PC-3 (cell line): ENCODE measurements at regions not wholly inside any gene's neighbourhood (a gene's known extent, or its start where the extent isn't known, plus 50 kb on each side); places are given as distances from the start of the nearest gene placed in this dataset.

Source experiments
- ATAC-seq: fragments of 200-7000 bp; cut with Tn5 transposase; 2 replicates; pipeline ENCODE4 v1.9.1; 2020; ENCODE audit warnings: mild to moderate bottlenecking, moderate library complexity
- BruUV-seq: library from RNA; stranded (reverse); fragments of 400-500 nt; replicated peaks from 2 replicates; lab custom pipeline; 2021; lab: Mats Ljungman, UMichigan
- CTCF ChIA-PET: fragments of 300-600 bp; sonication (Branson Sonifier 250); formaldehyde crosslinking; loops from one replicate; lab custom pipeline; 2022; ENCODE audit warnings: antibody characterized with exemption; lab: Charles Lee
- POLR2A ChIA-PET: fragments of 300-600 bp; sonication (Branson Sonifier 250); formaldehyde crosslinking; loops from one replicate; lab custom pipeline; 2022; ENCODE audit warnings: antibody characterized with exemption; ENCODE audit not compliant: unreplicated experiment; lab: Charles Lee
- DNase-seq: peaks from one replicate; pipeline ENCODE4 v3.0.0-alpha.2; 2015
- H2AFZ ChIP-seq: fragments of 300-600 bp; sonication (generic); 2 replicates; pipeline ENCODE4 v1.6.0; 2016; ENCODE audit warnings: antibody characterized with exemption, low read length
- H3F3A ChIP-seq: fragments of 300-600 bp; sonication (generic); one replicate; pipeline ENCODE4 v1.6.0; 2017; ENCODE audit warnings: antibody characterized with exemption, low read length, control low read depth, mild to moderate bottlenecking; ENCODE audit not compliant: unreplicated experiment
- H3K27ac ChIP-seq: fragments of 300-600 bp; sonication (generic); 2 replicates; pipeline ENCODE4 v1.5.1; 2016; ENCODE audit warnings: mild to moderate bottlenecking, low read length
- H3K27me3 ChIP-seq: fragments of 300-600 bp; sonication (generic); 2 replicates; pipeline ENCODE4 v1.6.1; 2016; ENCODE audit warnings: low read length, mixed read lengths
- H3K36me3 ChIP-seq: fragments of 300-600 bp; sonication (generic); 2 replicates; pipeline ENCODE4 v1.6.1; 2016; ENCODE audit warnings: low read depth, mixed run types, low read length, mixed read lengths
- H3K4me1 ChIP-seq: fragments of 300-600 bp; sonication (generic); 2 replicates; pipeline ENCODE4 v1.5.1; 2016; ENCODE audit warnings: low read length; ENCODE audit not compliant: insufficient read depth
- H3K4me2 ChIP-seq: fragments of 300-600 bp; sonication (generic); 2 replicates; pipeline ENCODE4 v1.6.0; 2016; ENCODE audit warnings: low read length
- H3K4me3 ChIP-seq: fragments of 300-600 bp; sonication (generic); 2 replicates; pipeline ENCODE4 v1.5.1; 2016; ENCODE audit warnings: mild to moderate bottlenecking, low read length, mixed read lengths
- H3K79me2 ChIP-seq: fragments of 300-600 bp; sonication (generic); 2 replicates; pipeline ENCODE4 v1.6.1; 2017; ENCODE audit warnings: low read length, mixed read lengths
- H3K9ac ChIP-seq: fragments of 300-600 bp; sonication (generic); 2 replicates; pipeline ENCODE4 v1.6.0; 2016; ENCODE audit warnings: mild to moderate bottlenecking, low read length
- H3K9me2 ChIP-seq: fragments of 300-600 bp; sonication (generic); replicated peaks from 2 replicates; pipeline ENCODE4 v1.6.1; 2016; ENCODE audit warnings: mixed run types, low read length, mixed read lengths
- H3K9me3 ChIP-seq: fragments of 300-600 bp; sonication (generic); 2 replicates; pipeline ENCODE4 v1.6.1; 2016; ENCODE audit warnings: low read length, mixed read lengths
- H4K20me1 ChIP-seq: fragments of 300-600 bp; sonication (generic); 2 replicates; pipeline ENCODE4 v1.6.1; 2016; ENCODE audit warnings: low read length, mixed read lengths
- EZH2 ChIP-seq: fragments of 300-600 bp; sonication (generic); IDR thresholded peaks from one replicate; pipeline ENCODE4 v1.6.1; 2017; ENCODE audit warnings: antibody characterized with exemption, mild to moderate bottlenecking, low read length; ENCODE audit not compliant: unreplicated experiment
- EZH2phosphoT487 ChIP-seq: fragments of 300-600 bp; sonication (generic); IDR thresholded peaks from 2 replicates; pipeline ENCODE4 v1.6.1; 2018; ENCODE audit warnings: mild to moderate bottlenecking, antibody characterized with exemption, low read length, borderline replicate concordance
- intact Hi-C: fragments of 100-400 bp; cut with micrococcal nuclease; formaldehyde crosslinking; loops from 2 replicates; pipeline ENCODE4 v1.9.0; 2023
- TF ChIP-seq, protein P1 (sequence below): fragments of 300-600 bp; sonication (generic); conservative IDR thresholded peaks from 2 replicates; pipeline ENCODE4 v1.5.1; 2017; ENCODE audit warnings: antibody characterized with exemption, low read depth, mild to moderate bottlenecking, low read length

DNA sequence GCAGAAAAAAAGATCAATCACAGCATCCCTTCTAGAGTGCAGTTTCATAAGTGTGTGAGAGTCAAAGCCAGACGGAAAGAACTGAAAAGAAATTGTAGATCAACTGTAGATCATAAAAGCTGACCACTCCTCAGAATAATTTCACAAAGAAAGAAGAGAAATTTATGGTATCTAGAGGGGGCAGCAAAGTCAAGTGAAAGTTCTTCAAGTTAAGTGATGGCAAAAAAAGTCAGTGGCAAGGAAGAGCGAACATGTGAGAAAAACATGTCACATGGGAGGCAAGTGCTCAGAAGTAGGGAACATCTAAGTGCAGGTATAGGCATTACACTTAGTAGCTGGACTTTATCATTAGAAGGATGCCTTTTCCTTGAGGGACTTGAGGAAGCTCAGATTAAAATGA lies 245.1 kb upstream of the ISL1 start:
- DNase-seq (no peak), ATAC-seq (no peak)
- CTCF ChIA-PET: no interaction called here
- no peak overlapping the region for H3K27ac ChIP-seq
- no peak overlapping the region for H2AFZ ChIP-seq
- no peaks in the 10 kb centered on the region for H3K27me3 ChIP-seq
- H3K9me2 ChIP-seq: no peaks in the 10 kb centered on the region
- H3K4me1 ChIP-seq: no peaks in the 10 kb centered on the region
- H3K9me3 ChIP-seq: no peaks in the 10 kb centered on the region
- no peaks in the 10 kb centered on the region for H3K79me2 ChIP-seq
- BruUV-seq: no TSS peak
- POLR2A ChIA-PET: no interaction called here
- H3F3A ChIP-seq: no peaks in the 10 kb centered on the region
- H3K9ac ChIP-seq: no peak overlapping the region
- TF ChIP-seq, protein P1, sequence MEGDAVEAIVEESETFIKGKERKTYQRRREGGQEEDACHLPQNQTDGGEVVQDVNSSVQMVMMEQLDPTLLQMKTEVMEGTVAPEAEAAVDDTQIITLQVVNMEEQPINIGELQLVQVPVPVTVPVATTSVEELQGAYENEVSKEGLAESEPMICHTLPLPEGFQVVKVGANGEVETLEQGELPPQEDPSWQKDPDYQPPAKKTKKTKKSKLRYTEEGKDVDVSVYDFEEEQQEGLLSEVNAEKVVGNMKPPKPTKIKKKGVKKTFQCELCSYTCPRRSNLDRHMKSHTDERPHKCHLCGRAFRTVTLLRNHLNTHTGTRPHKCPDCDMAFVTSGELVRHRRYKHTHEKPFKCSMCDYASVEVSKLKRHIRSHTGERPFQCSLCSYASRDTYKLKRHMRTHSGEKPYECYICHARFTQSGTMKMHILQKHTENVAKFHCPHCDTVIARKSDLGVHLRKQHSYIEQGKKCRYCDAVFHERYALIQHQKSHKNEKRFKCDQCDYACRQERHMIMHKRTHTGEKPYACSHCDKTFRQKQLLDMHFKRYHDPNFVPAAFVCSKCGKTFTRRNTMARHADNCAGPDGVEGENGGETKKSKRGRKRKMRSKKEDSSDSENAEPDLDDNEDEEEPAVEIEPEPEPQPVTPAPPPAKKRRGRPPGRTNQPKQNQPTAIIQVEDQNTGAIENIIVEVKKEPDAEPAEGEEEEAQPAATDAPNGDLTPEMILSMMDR: no peak
- TF ChIP-seq EZH2: no peak
- no peak for TF ChIP-seq EZH2phosphoT487
- no peak overlapping the region for H3K4me2 ChIP-seq
- no peak overlapping the region for H3K4me3 ChIP-seq
- no peaks in the 10 kb centered on the region for H3K36me3 ChIP-seq
- intact Hi-C loops: no loop called here
- no peaks in the 10 kb centered on the region for H4K20me1 ChIP-seq

GRCh38 chr5:51148437-51148836 lies 234.8 kb upstream of the ISL1 start:
- POLR2A ChIA-PET: no interaction called here
- CTCF ChIA-PET: no interaction called here

DNA sequence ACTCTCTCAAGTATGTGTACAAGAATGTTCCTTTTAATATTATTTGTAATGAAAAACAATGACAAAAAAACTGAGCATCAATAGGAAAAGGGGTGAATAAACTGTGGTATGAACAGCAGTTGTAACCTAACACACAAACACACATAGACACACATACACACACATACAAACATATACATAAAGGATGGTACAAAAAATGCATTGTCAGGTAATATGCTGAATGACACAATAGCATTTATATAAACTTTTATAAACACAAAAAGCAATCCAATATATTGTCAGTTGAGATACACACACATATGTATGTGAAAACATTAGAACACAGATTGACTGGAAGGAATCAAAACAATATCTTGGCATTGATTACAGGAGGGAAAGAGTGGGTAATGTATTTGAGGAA lies 227.0 kb upstream of the ISL1 start:
- H3K9me2 ChIP-seq: no peaks in the 10 kb centered on the region
- CTCF ChIA-PET: no interaction called here
- no peak for DNase-seq
- H3F3A ChIP-seq: no peaks in the 10 kb centered on the region
- no peaks in the 10 kb centered on the region for H3K9me3 ChIP-seq
- TF ChIP-seq, protein P1: no peak
- no peak for TF ChIP-seq EZH2
- no peaks in the 10 kb centered on the region for H3K79me2 ChIP-seq
- no peaks in the 10 kb centered on the region for H3K4me1 ChIP-seq
- POLR2A ChIA-PET: no interaction called here
- no peak overlapping the region for H3K27ac ChIP-seq
- H3K27me3 ChIP-seq: no peaks in the 10 kb centered on the region
- H2AFZ ChIP-seq: no peak overlapping the region
- no peaks in the 10 kb centered on the region for H3K36me3 ChIP-seq
- intact Hi-C loops: no loop called here
- no peaks in the 10 kb centered on the region for H4K20me1 ChIP-seq
- no peak overlapping the region for H3K4me3 ChIP-seq
- ATAC-seq: no peak
- no peak overlapping the region for H3K4me2 ChIP-seq
- no peak overlapping the region for H3K9ac ChIP-seq
- BruUV-seq: no TSS peak

More at GRCh38 chr5:51148437-51148836, 234.8 kb upstream of the ISL1 start:
- intact Hi-C loops: no loop called here
- DNase-seq (no peak), ATAC-seq (no peak)
- H3F3A ChIP-seq: no peaks in the 10 kb centered on the region
- no peaks in the 10 kb centered on the region for H3K9me2 ChIP-seq
- no peaks in the 10 kb centered on the region for H3K79me2 ChIP-seq
- no peak overlapping the region for H2AFZ ChIP-seq
- no peaks in the 10 kb centered on the region for H3K4me1 ChIP-seq
- no peak overlapping the region for H3K27ac ChIP-seq
- TF ChIP-seq, protein P1: no peak
- TF ChIP-seq EZH2 (no peak), EZH2phosphoT487 (no peak)
- H3K4me2 ChIP-seq: no peak overlapping the region
- no peaks in the 10 kb centered on the region for H3K27me3 ChIP-seq
- no peak overlapping the region for H3K9ac ChIP-seq
- H3K36me3 ChIP-seq: no peaks in the 10 kb centered on the region
- H3K4me3 ChIP-seq: no peak overlapping the region
- BruUV-seq: no TSS peak
- H3K9me3 ChIP-seq: no peaks in the 10 kb centered on the region
- H4K20me1 ChIP-seq: no peaks in the 10 kb centered on the region
